HepG2 (cell line): ENCODE measurements at regions not wholly inside any gene's neighbourhood (a gene's known extent, or its start where the extent isn't known, plus 50 kb on each side); places are given as distances from the start of the nearest gene placed in this dataset.
"Not testable (repeated sequence)": the region's sequence is repeated elsewhere in the genome, so short reads cannot be mapped to it uniquely, and the experiment has no call there.

ENCODE experiments used
- ATAC-seq: fragments of 200-7000 bp; cut with Tn5 transposase; 3 replicates; pipeline ENCODE4 v1.9.1; 2020; ENCODE audit warnings: mild to moderate bottlenecking, moderate library complexity
- BruUV-seq: library from RNA; stranded (reverse); fragments of 400-500 nt; replicated peaks from 2 replicates; lab custom pipeline; 2021; lab: Mats Ljungman, UMichigan
- CTCF ChIA-PET: fragments of 300-600 bp; formaldehyde crosslinking; extraction: SDS; loops from one replicate; lab custom pipeline; 2021; ENCODE audit warnings: low total read pairs, inconsistent platforms, low intra/inter-chr PET ratio; lab: Yijun Ruan, JAX
- POLR2A ChIA-PET: fragments of 350-600 bp; sonication (Branson Sonifier 250); formaldehyde crosslinking; loops from one replicate; lab custom pipeline; 2020; ENCODE audit warnings: antibody characterized with exemption, inconsistent platforms; lab: Yijun Ruan, JAX
- DNase-seq: peaks from one replicate; pipeline ENCODE4 v3.0.0-alpha.2; 2015; ENCODE audit warnings: low spot score
- FAIRE-seq: peaks from 3 replicates; lab custom pipeline; 2011; peaks lifted over from hg19 to GRCh38; lab: Jason Lieb, UNC
- H2AFZ ChIP-seq: one replicate; pipeline ENCODE4 v1.6.1; 2011; ENCODE audit warnings: low read length, inconsistent platforms
- H3K27ac ChIP-seq: fragments of 300-600 bp; 3 replicates; pipeline ENCODE4 v1.8.0; 2011; ENCODE audit warnings: mixed run types, mild to moderate bottlenecking, mixed read lengths, low read length, inconsistent platforms; ENCODE audit not compliant: insufficient read depth; ENCODE audit errors: extremely low read length
- H3K27me3 ChIP-seq, 2 experiments: fragments of 200-600 bp in 1 of 2; 2 replicates in 1 of 2; 3 replicates in 1 of 2; pipeline versions ENCODE4 v1.6.0 to v1.8.0; 2011; ENCODE audit warnings: low read length in 2 of 2, mild to moderate bottlenecking in 2 of 2, moderate library complexity in 2 of 2, inconsistent platforms in 1 of 2; ENCODE audit not compliant: insufficient read depth in 2 of 2, control insufficient read depth in 1 of 2
- H3K36me3 ChIP-seq, 2 experiments: fragments of 200-600 bp in 1 of 2; replicated peaks in 1 of 2; 2 replicates in 1 of 2; 3 replicates in 1 of 2; pipeline versions ENCODE4 v1.5.1 to v1.8.0; 2011; ENCODE audit warnings: low read length in 2 of 2, inconsistent platforms in 1 of 2; ENCODE audit not compliant: insufficient read depth in 2 of 2, control insufficient read depth in 1 of 2
- H3K4me1 ChIP-seq: 2 replicates; pipeline ENCODE4 v1.5.1; 2012; ENCODE audit warnings: low read length, inconsistent platforms; ENCODE audit not compliant: insufficient read depth
- H3K4me2 ChIP-seq: 2 replicates; pipeline ENCODE4 v1.6.0; 2011; ENCODE audit warnings: low read depth, low read length, inconsistent platforms
- H3K4me3 ChIP-seq, 3 experiments: fragments of 200-600 bp in 1 of 3; sonication (generic), shearing (Covaris generic) in 1 of 3; replicated peaks in 1 of 3; 2 replicates each; pipeline ENCODE4 v1.5.1; 2011 to 2016; ENCODE audit warnings: low read length in 3 of 3, inconsistent platforms in 2 of 3, low read depth in 2 of 3, mild to moderate bottlenecking in 2 of 3, control low read depth in 1 of 3, mixed read lengths in 1 of 3; ENCODE audit not compliant: insufficient read depth in 1 of 3
- H3K79me2 ChIP-seq: one replicate; pipeline ENCODE4 v1.6.1; 2011; ENCODE audit warnings: low read length, inconsistent platforms; ENCODE audit not compliant: insufficient read depth
- H3K9ac ChIP-seq: 2 replicates; pipeline ENCODE4 v1.6.0; 2011; ENCODE audit warnings: mild to moderate bottlenecking, low read depth, low read length, inconsistent platforms; ENCODE audit not compliant: insufficient read depth
- H3K9me3 ChIP-seq: 2 replicates; pipeline ENCODE4 v1.5.1; 2012; ENCODE audit warnings: mild to moderate bottlenecking, low read length
- H4K20me1 ChIP-seq: 2 replicates; pipeline ENCODE4 v1.6.0; 2011; ENCODE audit warnings: inconsistent platforms, mild to moderate bottlenecking, low read length, moderate library complexity; ENCODE audit not compliant: insufficient read depth
- BHLHE40 ChIP-seq: IDR thresholded peaks from 2 replicates; pipeline ENCODE4 v1.6.1; 2011; ENCODE audit warnings: low read length, improper control_type of control experiment
- HBP1 ChIP-seq: IDR thresholded peaks from 2 replicates; pipeline ENCODE4 v1.6.1; 2016; ENCODE audit warnings: low read depth, control low read depth
- NFIB ChIP-seq: sonication (generic); formaldehyde crosslinking; IDR thresholded peaks from 2 replicates; pipeline ENCODE4 v1.9.0; 2021; ENCODE audit warnings: missing genetic modification reagents, mild to moderate bottlenecking, borderline replicate concordance
- ZNF547 ChIP-seq: sonication (generic); formaldehyde crosslinking; IDR thresholded peaks from 2 replicates; pipeline ENCODE4 v1.5.1; 2020; ENCODE audit warnings: mild to moderate bottlenecking, missing genetic modification reagents
- WGBS: methylation state at CpG from one replicate; pipeline ENCODE4 v1.1.6; 2017; ENCODE audit warnings: low lambda C conversion rate; 5-methylcytosine and 5-hydroxymethylcytosine counted together
- in situ Hi-C: cut with HindIII; loops from 2 replicates; pipeline ENCODE4 v1.10.0; 2017; ENCODE audit warnings: low pct_unique_long_range_greater_than_20kb; ENCODE audit not compliant: extremely low pct_ligation_motif_present
- intact Hi-C: fragments of 100-400 bp; cut with micrococcal nuclease; formaldehyde crosslinking; loops from one replicate; pipeline ENCODE4 v1.10.0; 2022; ENCODE audit not compliant: unreplicated experiment

GRCh38 chr1:117740496-117740895 is 134.6 kb downstream of the TENT5C start:
- DNase-seq (no peak), ATAC-seq (no peak), FAIRE-seq (no peak)
- H4K20me1 ChIP-seq: no peaks in the 10 kb centered on the region
- intact Hi-C loops (no loop called here), in situ Hi-C loops (no loop called here)
- H3K36me3 ChIP-seq: no peaks in the 10 kb centered on the region
- H3K4me2 ChIP-seq: no peak overlapping the region
- no peaks in the 10 kb centered on the region; the same call in 1 of the 2 replicates for H3K9me3 ChIP-seq
- TF ChIP-seq BHLHE40 (no peak), ZNF547 (CRISPR knock-in tag) (no peak), HBP1 (CRISPR knock-in tag) (no peak), NFIB (no peak)
- no peak overlapping the region for H2AFZ ChIP-seq
- H3K27ac ChIP-seq: no peak overlapping the region
- POLR2A ChIA-PET: no interaction called here
- no peaks in the 10 kb centered on the region for H3K79me2 ChIP-seq
- H3K4me1 ChIP-seq: no peaks in the 10 kb centered on the region
- WGBS: 6% methylated on average over 3 of the region's 3 CpGs
- no peak overlapping the region for H3K9ac ChIP-seq
- H3K4me3 ChIP-seq: no peak overlapping the region
- CTCF ChIA-PET: no interaction called here
- H3K27me3 ChIP-seq: no peaks in the 10 kb centered on the region
- no TSS peak for BruUV-seq

DNA sequence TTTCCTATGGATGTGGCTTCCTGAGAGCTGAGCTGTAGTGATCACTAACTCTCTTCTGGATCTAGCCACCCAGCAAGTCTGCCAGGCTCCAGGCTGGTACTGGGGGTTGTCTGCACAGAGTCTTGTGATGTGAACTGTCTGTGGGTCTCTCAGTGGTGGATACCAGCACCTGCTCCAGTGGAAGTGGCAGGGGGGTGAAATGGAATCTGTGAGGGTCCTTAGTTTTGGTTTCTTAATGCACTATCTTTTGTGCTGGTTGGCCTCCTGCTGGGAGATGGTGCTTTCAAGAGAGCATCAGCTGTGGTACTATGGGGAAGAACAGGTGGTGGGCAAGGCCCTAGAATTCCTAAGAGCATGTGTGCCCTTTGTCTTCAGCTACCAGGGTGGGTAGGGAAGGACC is 140.7 kb downstream of the TENT5C start:
- H4K20me1 ChIP-seq, H3K36me3 ChIP-seq, FAIRE-seq, H3K9ac ChIP-seq, H3K27me3 ChIP-seq, H3K4me1 ChIP-seq, H3K27ac ChIP-seq, in situ Hi-C loops, intact Hi-C loops, H3K9me3 ChIP-seq, ATAC-seq, POLR2A ChIA-PET, DNase-seq, CTCF ChIA-PET, BruUV-seq, H2AFZ ChIP-seq, H3K79me2 ChIP-seq, H3K4me3 ChIP-seq, H3K4me2 ChIP-seq: not testable (repeated sequence)
